WERI-Rb-1 (cell line): ENCODE measurements at regions not wholly inside any gene's neighbourhood (a gene's known extent, or its start where the extent isn't known, plus 50 kb on each side); places are given as distances from the start of the nearest gene placed in this dataset.

ENCODE experiments used
- DNase-seq: peaks from one replicate; pipeline ENCODE4 v3.0.0-alpha.2; 2020
- H3K27ac ChIP-seq: fragments of 250-450 bp; sonication (Bioruptor Pico); 2 replicates; pipeline ENCODE4 v1.5.1; 2020; ENCODE audit warnings: mild to moderate bottlenecking, moderate library complexity
- H3K27me3 ChIP-seq: fragments of 250-450 bp; sonication (Bioruptor Pico); 2 replicates; pipeline ENCODE4 v1.5.1; 2021; ENCODE audit warnings: mild to moderate bottlenecking, low read depth, moderate library complexity; ENCODE audit not compliant: insufficient read depth, severe bottlenecking
- H3K36me3 ChIP-seq: fragments of 250-450 bp; sonication (Bioruptor Pico); 2 replicates; pipeline ENCODE4 v1.5.1; 2020; ENCODE audit warnings: mild to moderate bottlenecking, moderate library complexity
- H3K4me3 ChIP-seq: 2 replicates; pipeline ENCODE4 v1.5.1; 2011; ENCODE audit warnings: low read depth, mild to moderate bottlenecking, control low read depth, low read length
- H3K9me3 ChIP-seq: fragments of 250-450 bp; sonication (Bioruptor Pico); 2 replicates; pipeline ENCODE4 v1.5.1; 2021; ENCODE audit warnings: mild to moderate bottlenecking, moderate library complexity; ENCODE audit not compliant: severe bottlenecking
- CTCF ChIP-seq: IDR thresholded peaks from 2 replicates; pipeline ENCODE4 v1.5.1; 2011; ENCODE audit warnings: low read depth, mild to moderate bottlenecking, control low read depth, inconsistent platforms, low read length

- Histone ChIP-seq H3K4me3 (no peak overlapping the region), H3K27ac (no peak overlapping the region), H3K9me3 (no peaks in the 10 kb centered on the region), H3K36me3 (no peaks in the 10 kb centered on the region), H3K27me3 (peaks cover 30% of the 10 kb centered on the region)
- no peak for DNase-seq
- TF ChIP-seq CTCF, result no peak
Observed at GRCh38 chr11:31921081-31921480, 110.0 kb upstream of the PAX6 start.

GRCh38 chr11:31919175-31919574 is 108.1 kb upstream of the PAX6 start:
- Histone ChIP-seq H3K4me3 (no peak overlapping the region), H3K36me3 (no peaks in the 10 kb centered on the region), H3K27ac (no peak overlapping the region), H3K27me3 (peaks cover 35% of the 10 kb centered on the region), H3K9me3 (no peaks in the 10 kb centered on the region)
- TF ChIP-seq CTCF, result no peak
- no peak for DNase-seq

GRCh38 chr11:31915867-31916266 is 104.7 kb upstream of the PAX6 start:
- no peak overlapping the region for H3K4me3 ChIP-seq
- H3K27ac ChIP-seq, result no peak overlapping the region
- TF ChIP-seq CTCF, result no peak
- no peaks in the 10 kb centered on the region for H3K36me3 ChIP-seq
- H3K9me3 ChIP-seq, result no peaks in the 10 kb centered on the region
- H3K27me3 ChIP-seq, result peaks cover 21% of the 10 kb centered on the region
- DNase-seq, result no peak

- Histone ChIP-seq H3K27ac (no peak overlapping the region), H3K27me3 (peaks cover 12% of the 10 kb centered on the region), H3K9me3 (no peaks in the 10 kb centered on the region), H3K4me3 (no peak overlapping the region), H3K36me3 (no peaks in the 10 kb centered on the region)
- DNase-seq, result no peak
- TF ChIP-seq CTCF, result no peak
Observed at GRCh38 chr11:31913985-31914384, 102.9 kb upstream of the PAX6 start.

- Histone ChIP-seq H3K27ac (no peak overlapping the region), H3K9me3 (no peaks in the 10 kb centered on the region), H3K4me3 (no peak overlapping the region), H3K36me3 (no peaks in the 10 kb centered on the region), H3K27me3 (peaks cover 9% of the 10 kb centered on the region)
- no peak for DNase-seq
- no peak for TF ChIP-seq CTCF
Observed at GRCh38 chr11:31912808-31913207, 101.7 kb upstream of the PAX6 start.

- DNase-seq, result no peak
- no peak overlapping the region for H3K27ac ChIP-seq
- H3K36me3 ChIP-seq, result no peaks in the 10 kb centered on the region
- H3K9me3 ChIP-seq, result no peaks in the 10 kb centered on the region
- no peak overlapping the region for H3K4me3 ChIP-seq
- TF ChIP-seq CTCF, result no peak
- peaks cover 9% of the 10 kb centered on the region for H3K27me3 ChIP-seq
Observed at GRCh38 chr11:31910950-31911576, 99.9 kb upstream of the PAX6 start.
